GM19238 (cell line): ENCODE measurements at regions not wholly inside any gene's neighbourhood (a gene's known extent, or its start where the extent isn't known, plus 50 kb on each side); places are given as distances from the start of the nearest gene placed in this dataset.

Experiments
- DNase-seq: peaks from one replicate; pipeline ENCODE4 v3.0.0; 2011; ENCODE audit warnings: low spot score; ENCODE audit not compliant: insufficient read length

DNA sequence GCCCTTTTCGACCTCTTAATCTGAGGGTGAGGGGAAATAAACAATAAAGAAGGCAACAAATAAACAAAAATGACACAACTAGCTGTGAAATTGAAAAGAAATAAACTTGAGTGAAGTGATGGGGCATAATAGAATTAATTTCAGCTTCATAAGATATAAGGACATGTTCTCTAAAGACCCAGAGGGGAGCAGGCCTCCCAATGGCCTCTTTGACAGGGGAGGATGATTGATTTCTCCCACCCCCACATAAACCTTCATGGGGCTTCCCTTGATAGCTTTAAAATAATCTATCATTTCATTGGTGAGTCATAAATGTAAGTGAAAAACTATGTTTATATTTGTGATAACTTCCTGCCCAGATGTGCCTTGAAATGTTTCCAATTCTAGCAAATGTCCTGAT, 226.3 kb upstream of the RAG2 start:
- no peak for DNase-seq

DNA sequence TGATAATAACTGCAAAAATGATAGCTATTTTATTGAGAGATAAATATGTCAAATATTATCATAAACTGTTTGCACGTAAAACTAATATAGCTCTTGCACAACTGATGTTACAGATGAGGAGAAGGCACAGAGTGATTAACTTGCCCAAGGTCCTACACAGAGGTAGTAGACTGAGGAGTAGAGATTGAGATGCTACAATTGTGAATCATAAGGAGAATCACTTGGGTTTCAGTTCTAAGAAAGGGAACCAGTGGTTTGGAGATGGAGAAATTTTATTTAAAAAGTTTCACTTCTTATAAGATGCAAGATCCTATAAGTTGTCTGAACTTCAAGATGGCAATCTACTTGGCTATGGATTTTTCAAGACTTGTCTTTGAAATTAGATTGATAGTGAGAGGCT, 224.8 kb upstream of the RAG2 start:
- no peak for DNase-seq

DNA sequence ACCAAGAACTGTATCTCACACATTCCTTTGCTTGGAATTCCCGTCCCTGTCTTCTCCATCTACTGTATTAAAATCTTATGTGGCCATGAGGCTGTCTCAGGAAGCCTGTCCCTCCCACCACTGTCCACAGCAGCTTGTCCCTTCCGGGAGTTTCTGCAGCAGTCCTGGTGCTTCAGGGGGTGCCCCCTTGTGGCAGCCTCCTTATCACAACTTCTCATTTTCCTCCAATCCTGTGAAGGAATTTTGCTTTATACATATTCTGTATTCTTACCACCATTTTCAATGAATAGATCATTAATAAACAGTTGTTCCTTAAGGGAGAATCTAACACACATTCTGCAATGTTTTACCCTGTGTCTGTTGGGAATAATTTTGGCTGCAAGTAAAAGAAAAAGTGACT, 220.4 kb upstream of the RAG2 start:
- DNase-seq, result no peak

DNA sequence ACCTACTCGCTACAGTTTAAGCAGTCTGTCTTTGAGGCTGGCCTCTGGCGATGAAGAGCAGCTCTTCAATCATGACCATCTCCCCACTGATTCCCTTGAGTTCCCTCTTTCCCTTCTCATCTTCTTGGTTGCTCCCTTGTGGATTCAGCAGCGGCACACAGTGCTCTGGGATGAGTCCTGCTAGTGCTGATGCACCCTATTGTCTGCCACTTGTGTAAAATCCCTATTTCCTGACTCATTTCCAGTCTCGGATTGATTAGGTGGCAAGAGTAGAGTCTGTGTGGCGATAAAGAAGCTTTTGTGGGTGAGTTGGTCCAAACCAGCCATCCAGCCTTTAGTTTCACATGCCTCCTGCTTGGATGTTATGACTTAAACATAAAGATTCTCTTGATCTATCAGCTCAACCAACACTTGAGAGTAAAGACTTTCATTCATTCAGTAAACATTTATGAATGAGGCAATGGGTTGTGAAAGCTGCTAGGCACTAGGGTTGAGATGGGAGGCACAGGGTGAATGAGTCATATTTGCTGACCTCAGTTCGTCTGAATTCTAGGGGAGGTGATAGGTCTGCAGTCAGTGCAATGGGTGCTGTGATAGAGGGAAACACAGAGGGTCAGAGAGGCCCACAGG, 219.4 kb upstream of the RAG2 start:
- no peak for DNase-seq

DNA sequence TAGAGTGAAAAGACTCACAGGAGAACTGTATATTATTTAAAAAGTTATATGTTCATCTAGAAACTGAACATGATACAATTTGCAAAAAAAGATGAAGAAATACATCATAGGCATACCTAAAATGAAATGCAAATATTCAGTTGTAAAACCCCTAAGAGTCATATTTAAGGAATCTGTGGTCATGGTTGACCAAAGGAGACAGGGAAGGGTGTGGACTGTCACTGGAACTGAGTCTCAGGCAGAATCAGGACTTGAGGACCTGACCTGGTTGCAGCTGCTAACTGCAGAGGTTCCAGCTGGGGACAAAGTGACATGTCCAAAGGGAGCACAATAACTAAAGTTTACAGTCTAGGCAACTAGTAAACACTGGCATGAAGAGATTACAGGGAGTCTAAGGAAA, 211.3 kb upstream of the RAG2 start:
- DNase-seq, result no peak

DNA sequence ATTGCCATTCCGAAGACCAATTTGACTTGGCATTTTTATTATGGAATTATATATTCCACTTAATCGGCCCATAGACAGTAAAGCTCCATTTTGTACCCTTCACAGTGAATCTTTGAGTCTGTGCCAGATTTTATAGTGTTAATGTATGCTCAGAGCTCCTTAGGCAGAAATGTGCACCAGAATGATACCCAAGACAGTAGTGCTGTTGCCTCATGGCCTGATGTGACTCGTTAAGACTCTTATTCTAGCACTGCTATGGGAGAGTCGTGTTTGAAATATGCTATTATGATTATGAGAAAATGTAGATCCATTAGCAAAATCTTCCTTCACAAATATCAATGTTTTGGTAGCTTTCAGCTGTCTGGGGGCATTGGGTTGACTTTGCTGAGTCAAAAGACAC, 209.8 kb upstream of the RAG2 start:
- no peak for DNase-seq

DNA sequence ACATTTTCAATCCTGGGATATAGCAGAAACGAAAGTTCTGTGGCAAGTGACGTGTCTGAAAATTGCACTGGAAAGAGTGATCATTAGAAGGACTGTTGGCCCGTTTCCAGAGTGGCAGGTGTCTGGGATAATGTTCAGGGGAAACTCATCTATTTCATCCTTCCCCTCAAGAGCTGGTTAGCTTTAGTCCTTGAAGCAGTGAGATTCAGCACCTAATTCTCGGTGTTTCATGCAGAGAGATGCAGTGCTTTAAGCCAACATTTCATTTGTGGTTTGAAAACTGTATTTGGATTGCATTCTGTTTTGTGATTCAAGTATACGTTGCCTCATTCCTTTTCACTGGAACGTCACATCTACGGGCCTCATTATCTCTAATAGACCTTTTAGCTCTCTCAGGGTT, 205.0 kb upstream of the RAG2 start:
- no peak for DNase-seq

DNA sequence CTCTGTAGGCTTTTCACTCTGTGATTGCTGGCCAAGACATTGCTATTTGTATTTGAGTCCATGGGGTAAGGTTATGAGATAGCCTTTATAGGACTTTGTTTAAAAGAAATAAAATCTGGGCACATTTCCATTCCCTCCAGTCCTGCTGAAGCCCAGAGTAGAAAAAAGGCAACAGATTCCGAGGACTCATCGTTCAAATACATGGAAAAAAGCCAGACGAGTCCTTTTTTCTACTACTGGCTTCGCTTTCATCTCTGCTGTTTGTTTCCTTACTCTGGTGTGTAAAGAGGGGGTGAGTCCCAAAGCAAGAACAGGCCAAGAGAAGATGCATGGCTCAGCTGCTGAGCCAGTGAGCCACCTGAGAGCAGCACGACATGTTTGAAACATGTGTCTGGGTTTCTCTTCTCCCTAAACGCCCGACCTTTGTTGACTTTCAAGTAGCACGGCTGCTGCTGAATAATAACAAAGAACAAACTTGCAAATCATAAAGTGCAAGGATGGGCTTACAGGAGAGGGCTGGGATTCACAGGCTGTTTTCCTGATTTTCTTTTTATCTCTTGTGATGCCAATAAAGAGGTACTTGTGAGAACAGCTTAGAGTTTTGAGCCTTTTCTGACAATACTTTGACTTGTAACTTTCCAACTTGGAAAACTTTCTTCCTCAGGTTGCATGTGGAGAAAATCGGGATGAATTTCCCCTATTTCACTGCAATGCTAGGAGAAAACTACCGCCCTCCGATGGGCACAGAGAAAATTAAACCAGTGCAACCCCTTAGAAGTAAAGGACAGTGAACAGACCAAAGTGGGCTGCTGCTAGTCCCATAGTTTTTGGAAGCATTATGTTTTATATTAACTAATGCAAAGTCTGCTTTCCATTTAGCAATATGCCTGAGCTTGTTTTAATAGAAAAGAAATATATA, 195.2 kb upstream of the RAG2 start:
- no peak for DNase-seq

DNA sequence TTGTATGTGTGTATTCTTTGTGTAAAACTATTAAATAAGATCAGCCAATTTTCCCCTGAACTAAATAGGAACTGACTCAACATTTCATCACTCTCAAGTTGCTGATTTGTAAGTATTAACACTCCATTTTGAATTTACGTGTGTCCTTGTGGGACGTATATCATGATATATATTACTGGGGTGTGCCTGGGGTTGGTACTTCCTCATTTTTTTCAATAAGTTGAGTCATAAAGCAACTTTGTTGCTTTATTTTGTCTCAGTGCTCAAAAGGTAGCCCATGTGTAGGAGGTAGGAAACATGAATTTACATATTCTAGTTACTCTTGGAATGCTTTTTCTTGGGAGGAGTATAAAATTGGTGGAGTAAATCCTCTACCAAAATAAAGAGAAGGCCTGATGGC, 193.9 kb upstream of the RAG2 start:
- DNase-seq, result no peak

DNA sequence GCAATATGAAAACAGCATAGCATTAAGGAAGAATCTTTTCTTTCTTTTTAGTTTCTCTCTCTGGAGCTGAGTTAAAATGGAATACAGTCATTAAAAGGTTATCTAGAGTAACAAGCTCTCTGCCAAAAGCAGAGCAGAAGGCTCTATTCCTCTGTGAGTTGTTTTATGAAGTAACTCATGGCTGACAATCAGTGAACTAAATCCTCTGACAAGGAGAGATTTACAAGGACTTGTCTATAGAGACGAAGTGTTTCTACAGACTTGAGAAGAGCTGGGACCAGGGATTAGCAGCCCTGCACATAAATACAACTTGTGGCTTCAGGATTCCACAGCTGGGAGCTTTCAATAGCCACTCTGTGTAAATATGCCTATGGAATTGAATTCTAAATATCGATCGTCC, 192.5 kb upstream of the RAG2 start:
- DNase-seq, result no peak

DNA sequence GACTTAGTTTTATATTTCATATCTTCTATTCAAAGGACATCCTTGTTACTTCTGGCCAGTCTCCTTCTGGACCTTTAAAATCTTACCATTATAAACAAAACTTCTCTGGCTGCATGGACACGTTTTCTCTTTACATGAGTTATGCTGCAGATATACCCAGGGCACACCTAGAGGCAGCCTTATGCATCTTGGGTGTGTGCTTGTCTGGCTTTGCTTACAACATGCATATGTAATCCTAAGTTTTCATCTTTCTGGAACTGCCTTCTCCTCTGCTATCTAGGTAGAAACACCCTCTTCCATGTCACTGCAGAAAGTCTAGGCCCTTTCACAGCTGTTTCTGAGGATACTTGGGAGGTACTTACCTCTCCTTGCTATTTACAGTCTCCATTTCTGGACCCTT, 185.8 kb upstream of the RAG2 start:
- no peak for DNase-seq

DNA sequence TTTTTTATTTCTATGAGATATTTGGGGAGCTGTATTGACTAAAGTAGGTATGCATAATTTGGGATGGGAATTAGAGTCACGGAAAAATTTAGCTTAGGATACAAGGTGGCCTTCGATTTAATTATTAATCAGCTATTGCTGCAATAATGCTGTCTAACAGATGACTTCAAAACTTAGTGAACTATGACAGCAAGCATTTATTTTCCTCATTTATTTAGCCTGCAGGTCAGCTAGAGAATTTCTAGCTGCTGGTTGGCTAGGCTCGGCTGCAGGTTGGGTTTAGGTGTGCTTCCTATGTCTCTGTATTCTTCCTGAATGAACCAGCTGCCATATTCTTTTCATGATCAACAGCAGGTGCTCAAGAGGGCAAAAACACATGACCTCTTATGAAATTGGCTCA, 181.8 kb upstream of the RAG2 start:
- DNase-seq, result no peak

DNA sequence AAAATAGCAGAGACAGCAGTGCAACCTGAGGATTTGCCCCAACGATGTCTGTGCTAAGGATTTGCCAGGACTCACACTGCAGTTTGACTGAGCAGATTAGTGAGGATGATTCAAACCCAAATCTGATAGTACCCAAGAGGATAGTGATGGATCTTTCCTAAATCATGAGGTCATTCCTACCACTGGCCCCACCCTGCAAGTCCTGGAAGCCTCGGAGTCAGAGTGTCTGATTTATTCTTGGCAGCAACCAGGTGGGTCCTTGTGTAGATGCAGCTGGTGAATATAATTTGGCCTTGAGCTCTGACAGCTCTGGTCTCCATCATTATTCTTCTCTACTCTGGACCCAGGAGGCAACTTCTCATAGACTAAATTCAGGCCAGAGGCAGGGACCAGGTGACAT, 179.3 kb upstream of the RAG2 start:
- no peak for DNase-seq

DNA sequence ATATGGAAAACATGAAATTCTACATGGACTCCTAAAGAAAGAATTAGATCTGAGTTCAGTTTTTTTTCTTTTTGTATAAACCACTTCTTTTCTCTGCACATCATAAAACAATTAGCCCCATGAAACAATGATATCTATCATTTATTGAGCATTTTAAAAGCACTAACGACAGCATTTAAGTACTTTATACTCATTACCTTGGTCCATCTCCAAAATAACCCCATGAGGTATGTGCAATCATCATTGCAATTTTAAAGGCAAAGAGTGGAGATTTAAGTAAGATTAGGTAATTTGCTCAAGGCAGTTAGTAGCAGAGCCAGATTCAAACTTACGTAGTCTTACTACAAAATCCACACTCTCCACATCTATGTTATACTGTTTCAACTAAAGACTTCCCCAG, 177.7 kb upstream of the RAG2 start:
- no peak for DNase-seq

DNA sequence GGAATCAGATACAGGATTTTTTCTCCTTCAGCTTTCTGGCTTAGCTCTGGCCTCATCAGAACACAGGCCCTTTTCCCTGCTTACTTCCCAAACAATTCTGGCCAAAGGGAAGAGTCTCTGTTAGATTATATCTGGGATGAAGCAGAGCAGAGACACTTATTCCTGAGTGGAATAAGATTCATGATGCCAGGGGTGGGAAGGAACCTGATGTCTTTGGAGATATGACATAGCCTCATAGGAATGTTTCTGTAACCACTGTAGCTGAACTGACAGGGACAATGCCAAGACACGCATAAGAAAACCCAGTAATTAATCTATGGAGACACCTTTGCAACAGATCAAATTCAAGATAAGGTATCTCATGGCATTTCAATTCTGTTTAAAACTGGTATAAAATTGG, 177.1 kb upstream of the RAG2 start:
- DNase-seq, result no peak

DNA sequence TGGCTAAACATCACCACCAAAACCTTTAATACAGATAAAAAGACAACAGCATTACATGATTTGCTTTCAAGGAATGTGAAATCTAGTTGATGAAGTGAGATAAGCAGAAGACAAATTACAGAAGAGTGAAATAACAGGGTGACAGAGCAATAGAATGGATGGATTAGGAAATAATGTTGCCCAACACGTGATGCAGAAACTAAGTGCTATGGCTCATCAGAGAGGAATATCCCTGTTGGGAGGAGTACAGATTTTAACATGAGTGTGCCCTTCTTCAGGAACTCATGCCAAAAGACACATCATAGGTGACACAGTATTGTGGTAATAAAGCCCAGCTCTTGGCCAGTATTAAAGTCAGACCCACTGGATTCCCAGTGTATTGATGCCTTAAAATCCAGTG, 176.6 kb upstream of the RAG2 start:
- DNase-seq, result no peak

DNA sequence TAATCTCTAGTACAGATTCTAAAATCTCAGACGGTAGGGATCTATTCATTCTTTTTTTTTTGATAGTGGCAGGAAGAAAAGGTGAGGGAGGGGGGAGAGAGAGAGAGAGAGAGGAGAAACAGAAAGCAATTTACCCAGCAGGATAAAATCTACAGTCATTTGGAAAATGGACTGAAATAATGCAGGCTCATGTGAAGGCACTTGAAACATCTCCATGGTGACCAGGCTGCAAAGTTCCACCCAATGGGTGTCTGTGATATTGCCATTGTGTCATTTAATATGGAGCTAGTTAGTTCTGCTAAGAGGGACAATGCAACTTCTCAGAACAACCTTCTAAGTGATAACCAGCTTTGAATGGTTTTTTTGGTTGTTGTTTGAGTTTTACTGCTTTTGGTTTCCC, 165.2 kb upstream of the RAG2 start:
- no peak for DNase-seq

DNA sequence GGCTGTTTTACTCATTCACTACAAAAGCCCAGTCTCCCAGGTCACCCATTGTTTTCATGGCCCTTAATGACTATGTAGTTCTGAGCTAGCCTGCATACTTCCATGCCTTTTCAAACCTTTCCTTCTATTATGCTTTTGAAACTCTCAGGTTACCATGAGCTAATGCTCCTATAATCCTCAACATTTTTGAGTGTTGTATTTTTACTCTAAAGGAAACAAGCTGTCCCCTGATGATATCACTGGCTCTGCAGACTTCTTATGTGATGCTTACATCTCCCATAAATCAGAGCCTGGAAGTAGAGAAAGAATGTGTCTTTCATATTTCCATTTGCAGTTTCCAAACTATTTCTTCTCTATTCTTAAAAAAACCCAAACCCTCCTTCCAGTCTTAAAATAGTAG, 159.0 kb upstream of the RAG2 start:
- DNase-seq, result no peak

DNA sequence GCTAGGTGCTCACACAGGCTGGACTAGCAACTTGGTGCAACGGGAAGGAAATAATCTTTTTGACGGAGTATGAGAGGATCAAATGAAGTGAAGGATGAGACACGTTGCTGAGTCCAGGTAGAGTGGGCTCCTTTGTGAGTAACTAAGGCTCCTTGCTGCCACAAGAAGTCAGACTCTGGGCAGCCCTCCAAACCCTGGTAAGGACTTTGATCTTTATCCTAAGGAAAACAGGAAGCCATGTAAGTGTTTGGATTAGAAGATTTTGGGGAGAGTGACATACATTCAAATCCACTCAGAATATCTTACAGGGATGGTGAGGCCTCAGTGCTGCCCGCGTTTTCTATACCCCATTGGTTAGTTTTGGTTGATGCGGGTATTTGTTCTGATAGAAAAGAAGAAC, 155.9 kb upstream of the RAG2 start:
- DNase-seq, result no peak

DNA sequence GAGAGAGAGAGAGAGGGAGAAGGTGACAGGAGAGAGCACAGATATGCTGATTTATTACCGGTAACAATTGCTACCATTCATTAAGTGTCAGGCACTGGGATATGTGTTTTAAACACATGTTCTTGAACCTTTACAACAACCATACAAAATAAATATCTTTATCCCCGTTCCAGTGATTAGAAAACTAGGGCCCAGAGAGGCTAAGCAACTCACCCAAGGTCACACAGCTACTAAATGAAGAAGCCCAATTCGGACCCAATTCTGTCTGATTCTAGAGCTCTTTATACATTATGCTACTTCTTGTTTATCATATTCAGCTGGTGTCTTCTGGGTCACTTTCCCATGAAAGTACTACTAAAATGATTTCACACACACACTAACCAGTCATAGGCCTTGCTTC, 154.0 kb upstream of the RAG2 start:
- DNase-seq, result no peak

DNA sequence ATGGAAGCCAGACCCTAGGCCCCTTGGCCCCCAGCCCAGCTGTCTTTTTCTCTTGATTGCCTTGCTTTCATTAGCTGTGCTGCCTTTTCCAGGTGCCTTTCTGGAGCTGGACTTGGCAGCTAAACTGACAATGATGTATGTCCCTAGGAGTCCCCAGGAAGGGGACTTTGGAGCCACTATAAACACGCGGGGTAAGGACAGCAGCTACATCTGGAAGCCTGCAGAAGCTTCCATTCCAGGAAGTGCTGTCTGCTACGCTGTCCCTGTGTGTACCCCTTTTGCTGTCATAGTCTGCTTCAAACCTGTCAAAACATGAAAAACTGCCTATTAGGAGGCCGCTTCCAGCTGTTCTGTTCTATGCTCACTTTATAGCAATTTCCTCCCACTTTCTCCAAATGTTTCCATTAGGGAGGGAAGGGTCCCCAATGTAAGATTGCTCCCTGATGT, 153.3 kb upstream of the RAG2 start:
- no peak for DNase-seq

DNA sequence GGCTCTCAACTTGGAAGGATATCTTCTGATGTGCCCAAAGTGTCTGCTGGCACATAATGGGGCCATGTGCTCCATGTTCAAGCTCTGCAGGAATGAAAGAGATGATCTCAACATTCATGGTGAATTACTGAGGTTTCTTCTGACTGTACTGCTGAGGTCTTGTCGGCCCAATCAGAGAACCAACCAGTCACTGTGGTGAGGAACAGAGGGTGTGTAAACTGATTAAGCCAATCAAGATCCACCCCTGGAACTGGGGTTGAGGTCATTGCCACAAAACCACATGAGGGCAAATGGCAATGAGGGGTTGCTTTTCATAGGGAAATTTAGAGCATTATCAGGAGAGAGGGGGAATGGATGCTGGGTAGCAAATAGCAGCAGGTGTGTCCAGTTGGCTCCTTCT, 152.3 kb upstream of the RAG2 start:
- no peak for DNase-seq

DNA sequence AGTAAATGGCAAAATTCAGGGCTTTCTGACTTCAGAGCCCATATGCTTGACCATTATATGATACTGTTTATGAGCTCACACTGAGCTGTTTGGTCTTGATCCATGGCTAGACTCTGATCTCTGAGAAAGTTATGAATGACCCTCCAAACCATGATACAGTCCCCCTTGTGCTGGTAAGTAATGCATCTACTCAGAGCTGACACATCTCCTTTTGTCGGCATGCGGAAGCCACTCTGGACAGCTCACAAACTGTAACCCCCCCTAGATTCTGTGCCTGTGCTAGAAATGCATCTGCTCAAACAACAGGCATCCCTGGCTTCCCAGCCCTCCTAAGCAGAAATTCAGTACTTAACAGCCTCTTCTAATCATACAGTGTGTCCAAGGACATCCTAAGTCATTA, 150.8 kb upstream of the RAG2 start:
- no peak for DNase-seq
